GM23338 (cell line): ENCODE measurements at regions not wholly inside any gene's neighbourhood (a gene's known extent, or its start where the extent isn't known, plus 50 kb on each side); places are given as distances from the start of the nearest gene placed in this dataset.

Experiments
- ATAC-seq: fragments of 200-7000 bp; cut with Tn5 transposase; 3 replicates; pipeline ENCODE4 v1.9.1; 2020
- DNase-seq: peaks from one replicate; pipeline ENCODE4 v3.0.0-alpha.2; 2015; ENCODE audit warnings: low spot score
- H2AFZ ChIP-seq: fragments of 200-600 bp; sonication (generic); 2 replicates; pipeline ENCODE4 v1.8.0; 2016; ENCODE audit warnings: antibody characterized with exemption, mild to moderate bottlenecking, moderate library complexity
- H3F3A ChIP-seq: fragments of 200-600 bp; sonication (generic); replicated peaks from 2 replicates; pipeline ENCODE4 v1.8.0; 2017; ENCODE audit warnings: antibody characterized with exemption, mixed run types, low read depth
- H3K27ac ChIP-seq: fragments of 200-600 bp; sonication (generic); 2 replicates; pipeline ENCODE4 v1.6.1; 2016; ENCODE audit warnings: low read depth
- H3K27me3 ChIP-seq: fragments of 200-600 bp; sonication (generic); 2 replicates; pipeline ENCODE4 v1.8.0; 2016; ENCODE audit warnings: mild to moderate bottlenecking, mixed run types, moderate library complexity; ENCODE audit not compliant: insufficient read depth
- H3K36me3 ChIP-seq: fragments of 200-600 bp; sonication (generic); 2 replicates; pipeline ENCODE4 v1.8.0; 2016; ENCODE audit warnings: mild to moderate bottlenecking; ENCODE audit not compliant: insufficient read depth
- H3K4me1 ChIP-seq: fragments of 200-600 bp; sonication (generic); 2 replicates; pipeline ENCODE4 v1.8.0; 2016; ENCODE audit warnings: mild to moderate bottlenecking, moderate library complexity; ENCODE audit not compliant: insufficient read depth
- H3K4me2 ChIP-seq: fragments of 200-600 bp; sonication (generic); 2 replicates; pipeline ENCODE4 v1.7.1; 2017; ENCODE audit warnings: mixed run types
- H3K4me3 ChIP-seq: fragments of 200-600 bp; sonication (generic); 2 replicates; pipeline ENCODE4 v1.6.1; 2016; ENCODE audit warnings: mixed run types
- H3K79me2 ChIP-seq: fragments of 200-600 bp; sonication (generic); replicated peaks from 2 replicates; pipeline ENCODE4 v1.8.0; 2017; ENCODE audit warnings: mild to moderate bottlenecking; ENCODE audit not compliant: insufficient read depth
- H3K9me2 ChIP-seq: fragments of 200-600 bp; sonication (generic); 2 replicates; pipeline ENCODE4 v1.8.0; 2017; ENCODE audit not compliant: insufficient read depth
- H4K20me1 ChIP-seq: fragments of 200-600 bp; sonication (generic); replicated peaks from 2 replicates; pipeline ENCODE4 v1.8.0; 2017; ENCODE audit warnings: mild to moderate bottlenecking; ENCODE audit not compliant: insufficient read depth
- H3K27ac Mint-ChIP-seq: 2 replicates; pipeline ENCODE4 v1.8.0; 2020; ENCODE audit warnings: inconsistent platforms, mild to moderate bottlenecking, moderate library complexity, mixed read lengths
- H3K27me3 Mint-ChIP-seq: 3 replicates; pipeline ENCODE4 v1.8.0; 2022; ENCODE audit warnings: low read depth, mild to moderate bottlenecking, moderate library complexity, mixed read lengths, inconsistent platforms; ENCODE audit not compliant: insufficient read depth, poor library complexity
- H3K36me3 Mint-ChIP-seq: 3 replicates; pipeline ENCODE4 v1.8.0; 2021; ENCODE audit warnings: low read depth, mild to moderate bottlenecking, inconsistent platforms, moderate library complexity, mixed read lengths
- H3K4me1 Mint-ChIP-seq: 3 replicates; pipeline ENCODE4 v1.8.0; 2020; ENCODE audit warnings: mild to moderate bottlenecking, inconsistent platforms, mixed read lengths
- H3K4me3 Mint-ChIP-seq: 3 replicates; pipeline ENCODE4 v1.8.0; 2021; ENCODE audit warnings: moderate library complexity, mild to moderate bottlenecking, inconsistent platforms, mixed read lengths
- H3K9me3 Mint-ChIP-seq: 3 replicates; pipeline ENCODE4 v1.8.0; 2020; ENCODE audit warnings: moderate library complexity, mild to moderate bottlenecking, inconsistent platforms, mixed read lengths
- CREB1 ChIP-seq: fragments of 250-450 bp; sonication (Bioruptor Pico); IDR thresholded peaks from 2 replicates; pipeline ENCODE4 v1.5.0; 2020; ENCODE audit warnings: low read depth, mild to moderate bottlenecking, moderate library complexity
- CTCF ChIP-seq, 2 experiments: fragments of 200-600 bp in 1 of 2; sonication (generic) in 1 of 2; conservative IDR thresholded peaks; 2 replicates each; pipeline versions ENCODE4 v1.5.1 to v1.6.1; 2016 to 2017; ENCODE audit warnings: antibody characterized with exemption in 2 of 2, low read depth in 2 of 2, mild to moderate bottlenecking in 2 of 2, moderate library complexity in 1 of 2
- EZH2 ChIP-seq: fragments of 200-600 bp; sonication (generic); IDR thresholded peaks from one replicate; pipeline ENCODE4 v1.8.0; 2017; ENCODE audit warnings: antibody characterized with exemption, mild to moderate bottlenecking, low read depth; ENCODE audit not compliant: unreplicated experiment
- EZH2phosphoT487 ChIP-seq: fragments of 200-600 bp; sonication (generic); IDR thresholded peaks from one replicate; pipeline ENCODE4 v1.8.1; 2018; ENCODE audit warnings: antibody characterized with exemption; ENCODE audit not compliant: unreplicated experiment
- JUNB ChIP-seq: IDR thresholded peaks from one replicate; pipeline ENCODE4 v1.6.1; 2016; ENCODE audit warnings: antibody characterized with exemption; ENCODE audit not compliant: unreplicated experiment
- NANOG ChIP-seq: IDR thresholded peaks from 2 replicates; pipeline ENCODE4 v1.6.1; 2016; ENCODE audit warnings: antibody characterized with exemption, borderline replicate concordance
- POLR2AphosphoS5 ChIP-seq: IDR thresholded peaks from 2 replicates; pipeline ENCODE4 v1.6.1; 2016; ENCODE audit warnings: antibody characterized with exemption, low read depth
- REST ChIP-seq: IDR thresholded peaks from one replicate; pipeline ENCODE4 v1.6.1; 2018; ENCODE audit warnings: antibody characterized with exemption; ENCODE audit not compliant: unreplicated experiment
- STAT1 ChIP-seq: IDR thresholded peaks from one replicate; pipeline ENCODE4 v1.6.1; 2016; ENCODE audit warnings: antibody characterized with exemption; ENCODE audit not compliant: unreplicated experiment
- ZNF114 ChIP-seq: fragments of 250-450 bp; sonication (Bioruptor Pico); IDR thresholded peaks from 2 replicates; pipeline ENCODE4 v1.5.0; 2020; ENCODE audit warnings: mild to moderate bottlenecking, moderate library complexity
- ZNF331 ChIP-seq: fragments of 250-450 bp; sonication (Bioruptor Pico); IDR thresholded peaks from 2 replicates; pipeline ENCODE4 v1.5.0; 2020; ENCODE audit warnings: low read depth, mild to moderate bottlenecking, moderate library complexity
- ZNF462 ChIP-seq: fragments of 250-450 bp; sonication (Bioruptor Pico); IDR thresholded peaks from 2 replicates; pipeline ENCODE4 v1.5.0; 2020; ENCODE audit warnings: mild to moderate bottlenecking, moderate library complexity
- TF ChIP-seq, protein P1 (sequence below): IDR thresholded peaks from 2 replicates; pipeline ENCODE4 v1.6.1; 2016; ENCODE audit warnings: antibody characterized with exemption

- TF ChIP-seq STAT1: no peak
These were observed 190.5 kb upstream of the PMFBP1 start (continued) for GRCh38 chr16:72362476-72362875.

DNA sequence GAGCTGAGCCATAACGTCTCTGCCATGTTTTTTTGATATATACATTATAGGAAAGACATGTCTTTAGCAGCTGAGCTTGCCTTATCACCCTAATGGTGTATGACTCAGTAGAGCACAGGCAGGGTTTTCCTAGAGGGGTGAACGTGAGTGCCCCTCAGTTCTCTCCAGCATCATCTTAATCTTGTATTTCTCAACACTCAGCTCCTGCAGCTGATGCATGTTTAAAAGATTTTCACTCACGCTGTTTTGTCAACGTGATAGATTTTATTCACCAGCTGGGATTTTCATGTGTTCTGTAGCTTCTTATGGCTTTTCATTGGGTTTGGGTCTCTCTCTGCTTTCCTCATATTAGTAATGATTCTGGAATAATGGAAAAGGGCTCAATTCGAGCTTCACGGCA lies 186.0 kb upstream of the PMFBP1 start:
- Histone ChIP-seq H3K4me3 (no peak overlapping the region), H3K9me2 (0 out of 2 replicates have a peak, but pooled peaks cover 4% of the 10 kb centered on the region), H4K20me1 (no peaks in the 10 kb centered on the region), H3K27me3 (no peaks in the 10 kb centered on the region), H3K4me1 (no peaks in the 10 kb centered on the region), H3K4me2 (no peak overlapping the region), H3K79me2 (no peaks in the 10 kb centered on the region), H3K27ac (no peak overlapping the region), H2AFZ (no peak overlapping the region), H3F3A (no peaks in the 10 kb centered on the region), H3K36me3 (no peaks in the 10 kb centered on the region)
- ATAC-seq (no peak), DNase-seq (no peak)
- no peaks in the 10 kb centered on the region for H3K36me3 Mint-ChIP-seq
- H3K27ac Mint-ChIP-seq: no peak overlapping the region
- no peaks in the 10 kb centered on the region for H3K27me3 Mint-ChIP-seq
- no peaks in the 10 kb centered on the region for H3K4me1 Mint-ChIP-seq
- TF ChIP-seq, protein P1, sequence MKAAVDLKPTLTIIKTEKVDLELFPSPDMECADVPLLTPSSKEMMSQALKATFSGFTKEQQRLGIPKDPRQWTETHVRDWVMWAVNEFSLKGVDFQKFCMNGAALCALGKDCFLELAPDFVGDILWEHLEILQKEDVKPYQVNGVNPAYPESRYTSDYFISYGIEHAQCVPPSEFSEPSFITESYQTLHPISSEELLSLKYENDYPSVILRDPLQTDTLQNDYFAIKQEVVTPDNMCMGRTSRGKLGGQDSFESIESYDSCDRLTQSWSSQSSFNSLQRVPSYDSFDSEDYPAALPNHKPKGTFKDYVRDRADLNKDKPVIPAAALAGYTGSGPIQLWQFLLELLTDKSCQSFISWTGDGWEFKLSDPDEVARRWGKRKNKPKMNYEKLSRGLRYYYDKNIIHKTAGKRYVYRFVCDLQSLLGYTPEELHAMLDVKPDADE: no peak
- TF ChIP-seq JUNB (no peak), ZNF462 (no peak), CTCF (conservative IDR thresholded peaks at IDR 0.05; ENCODE audit: low read depth in 2 of 2) (no peak), POLR2AphosphoS5 (no peak), STAT1 (no peak), ZNF114 (CRISPR knock-in tag) (no peak), EZH2 (no peak), CREB1 (no peak), EZH2phosphoT487 (no peak), REST (no peak), NANOG (no peak), ZNF331 (CRISPR knock-in tag) (no peak)
- H3K4me3 Mint-ChIP-seq: no peak overlapping the region
- H3K9me3 Mint-ChIP-seq: peaks cover 5% of the 10 kb centered on the region; the same call in 2 of the 3 replicates
